Spleen (tissue), 7 donors: ENCODE measurements at regions not wholly inside any gene's neighbourhood (a gene's known extent, or its start where the extent isn't known, plus 50 kb on each side); places are given as distances from the start of the nearest gene placed in this dataset.
"Not testable (repeated sequence)": the region's sequence is repeated elsewhere in the genome, so short reads cannot be mapped to it uniquely, and the experiment has no call there.

ENCODE experiments used
- CTCF ChIP-seq, 11 experiments: fragments of 200-600 bp in 7 of 11; fragments of 450-650 bp in 4 of 11; sonication (generic) in 4 of 11; IDR thresholded peaks in 8 of 11; conservative IDR thresholded peaks in 3 of 11; 1 replicate in 7 of 11; 2 replicates in 4 of 11; pipeline versions ENCODE4 v1.4.0 to v1.8.0; 2016 to 2021; ENCODE audit warnings: antibody characterized with exemption in 11 of 11, inconsistent platforms in 4 of 11, mild to moderate bottlenecking in 1 of 11
- POLR2A ChIP-seq, 3 donors: fragments of 450-650 bp; IDR thresholded peaks; one replicate each; pipeline ENCODE4 v1.5.1; 2017; ENCODE audit warnings: antibody characterized with exemption in 3 of 3, mild to moderate bottlenecking in 1 of 3
- POLR2AphosphoS5 ChIP-seq, 3 donors: sonication (generic); formaldehyde crosslinking; IDR thresholded peaks; one replicate each; pipeline ENCODE4 v1.5.1; 2017; ENCODE audit warnings: antibody characterized with exemption in 3 of 3
- donor health status: DM: no; HTN: no; CAD: no; lungs with moderate emphysema.
- donor health status: DM: no; HTN: no; CAD: no.
- donor health status: DM: no; HTN: no; CAD: no.

- TF ChIP-seq CTCF (IDR thresholded peaks at IDR 0.05 in 8 of 11, conservative IDR thresholded peaks at IDR 0.05 in 3 of 11); POLR2AphosphoS5 (IDR thresholded peaks at IDR 0.05); POLR2A (IDR thresholded peaks at IDR 0.05): not testable (repeated sequence)
These were observed 459.7 kb upstream of the EYS start for GRCh38 chr6:66166713-66167112.
